AG10803 (cell line): ENCODE measurements at regions not wholly inside any gene's neighbourhood (a gene's known extent, or its start where the extent isn't known, plus 50 kb on each side); places are given as distances from the start of the nearest gene placed in this dataset.
"Not testable (repeated sequence)": the region's sequence is repeated elsewhere in the genome, so short reads cannot be mapped to it uniquely, and the experiment has no call there.

Experiments used
- DNase-seq: peaks from one replicate; pipeline ENCODE4 v3.0.0; 2010; ENCODE audit warnings: low read depth
- H3K4me3 ChIP-seq: 2 replicates; pipeline ENCODE4 v1.5.1; 2011; ENCODE audit warnings: mild to moderate bottlenecking, low read length, control low read depth
- CTCF ChIP-seq: conservative IDR thresholded peaks from 2 replicates; pipeline ENCODE4 v1.5.1; 2011; ENCODE audit warnings: mild to moderate bottlenecking, low read length, control low read depth, inconsistent platforms

- DNase-seq, result no peak
- TF ChIP-seq CTCF, result no peak
- no peak overlapping the region for H3K4me3 ChIP-seq
These were observed 1530.1 kb downstream of the MAT2B start for GRCh38 chr5:165035520-165035919.

GRCh38 chr5:165039748-165040147 is 1534.3 kb downstream of the MAT2B start:
- H3K4me3 ChIP-seq, result no peak overlapping the region
- no peak for DNase-seq
- no peak for TF ChIP-seq CTCF

- DNase-seq, H3K4me3 ChIP-seq: not testable (repeated sequence)
These were observed 1540.5 kb downstream of the MAT2B start for GRCh38 chr5:165045941-165046340.

- DNase-seq, result no peak
These were observed 1550.1 kb downstream of the MAT2B start for GRCh38 chr5:165055476-165055875.

GRCh38 chr5:165057145-165057544 is 1551.7 kb downstream of the MAT2B start:
- H3K4me3 ChIP-seq, result no peak overlapping the region
- no peak for DNase-seq
- TF ChIP-seq CTCF, result no peak

More at GRCh38 chr5:165055476-165055875, 1550.1 kb downstream of the MAT2B start:
- TF ChIP-seq CTCF, result no peak
- H3K4me3 ChIP-seq, result no peak overlapping the region

- TF ChIP-seq CTCF, result no peak
- no peak overlapping the region for H3K4me3 ChIP-seq
- DNase-seq, result no peak
These were observed 1561.4 kb downstream of the MAT2B start for GRCh38 chr5:165066751-165067385.

- no peak overlapping the region for H3K4me3 ChIP-seq
- DNase-seq, result no peak
- TF ChIP-seq CTCF, result no peak
These were observed 1571.3 kb downstream of the MAT2B start for GRCh38 chr5:165076686-165077085.

GRCh38 chr5:165079389-165079788 is 1574.0 kb downstream of the MAT2B start:
- no peak for DNase-seq
- no peak for TF ChIP-seq CTCF
- no peak overlapping the region for H3K4me3 ChIP-seq
